GM21576 (cell line): ENCODE measurements at regions not wholly inside any gene's neighbourhood (a gene's known extent, or its start where the extent isn't known, plus 50 kb on each side); places are given as distances from the start of the nearest gene placed in this dataset.

ENCODE experiments used
- ATAC-seq: cut with Tn5 transposase; IDR thresholded peaks from one replicate; pipeline ENCODE4 v1.9.1; 2021; ENCODE audit warnings: mild to moderate bottlenecking, moderate library complexity; ENCODE audit not compliant: unreplicated experiment

DNA sequence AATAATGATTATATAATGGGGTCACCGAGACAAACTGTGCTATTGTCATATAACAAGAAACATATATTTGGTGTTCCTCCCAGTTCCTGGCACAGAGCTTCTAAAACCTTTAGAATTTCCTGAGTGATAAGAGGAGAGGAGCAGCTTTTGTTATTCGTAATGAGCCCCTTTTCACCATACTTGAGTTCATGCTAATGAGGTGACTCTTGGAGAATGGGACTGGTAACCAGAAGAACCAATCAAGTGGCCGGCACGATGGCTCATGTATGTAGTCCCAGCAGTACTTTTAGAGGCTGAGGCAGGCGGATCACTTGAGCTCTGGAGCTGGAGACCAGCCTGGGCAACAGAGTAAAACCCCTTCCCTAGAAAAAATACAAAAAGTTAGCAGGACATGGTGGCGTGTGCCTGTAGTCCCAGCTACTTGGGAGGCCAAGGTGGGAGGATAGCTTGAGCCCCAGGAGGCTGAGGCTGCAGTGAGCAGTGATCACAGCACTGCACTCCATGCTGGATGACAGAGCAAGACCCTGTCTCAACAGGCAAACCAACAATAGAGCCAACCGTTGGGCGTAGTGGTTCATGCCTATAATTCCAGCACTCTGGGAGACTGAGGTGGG lies 62.7 kb upstream of the FTH1 start:
- no peak for ATAC-seq

DNA sequence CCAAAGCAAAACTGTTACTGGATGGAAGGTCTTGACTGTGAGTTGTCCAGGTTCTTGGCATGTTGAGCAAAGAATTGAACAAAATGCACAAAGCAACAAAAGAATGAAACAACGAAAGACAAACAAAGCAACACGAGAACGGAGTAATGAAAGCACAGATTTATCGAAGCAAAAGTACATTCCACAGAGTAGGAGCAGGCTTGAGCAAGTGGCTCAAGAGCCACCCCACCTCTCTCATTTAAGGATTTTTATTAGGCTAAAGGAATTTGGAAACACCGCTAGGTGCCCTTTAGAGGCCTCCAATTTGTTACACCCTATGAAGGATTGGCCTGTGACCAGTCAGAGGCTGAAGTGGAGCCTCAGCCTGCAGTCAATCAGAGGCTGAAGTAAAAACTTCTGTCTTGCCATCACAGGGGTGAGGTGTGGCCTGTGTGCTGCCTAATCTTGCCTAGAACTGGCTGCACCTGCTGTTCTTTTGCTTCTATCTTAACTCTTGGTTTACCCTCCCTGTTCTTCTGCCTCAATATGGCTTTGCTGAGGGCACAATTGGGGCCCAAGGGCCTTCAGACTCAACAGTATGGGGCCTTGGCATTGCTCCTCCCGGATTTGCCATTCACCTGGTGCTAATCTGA lies 59.4 kb upstream of the FTH1 start:
- ATAC-seq = no peak

GRCh38 chr11:62025487-62026105 lies 58.2 kb upstream of the FTH1 start:
- ATAC-seq = peak; percentile 71

GRCh38 chr11:62024936-62025486 lies 57.6 kb upstream of the FTH1 start:
- no peak for ATAC-seq

GRCh38 chr11:62022211-62022610 lies 54.8 kb upstream of the FTH1 start:
- no peak for ATAC-seq

- no peak for ATAC-seq
Observed at GRCh38 chr11:62020661-62021060, 53.2 kb upstream of the FTH1 start.

DNA sequence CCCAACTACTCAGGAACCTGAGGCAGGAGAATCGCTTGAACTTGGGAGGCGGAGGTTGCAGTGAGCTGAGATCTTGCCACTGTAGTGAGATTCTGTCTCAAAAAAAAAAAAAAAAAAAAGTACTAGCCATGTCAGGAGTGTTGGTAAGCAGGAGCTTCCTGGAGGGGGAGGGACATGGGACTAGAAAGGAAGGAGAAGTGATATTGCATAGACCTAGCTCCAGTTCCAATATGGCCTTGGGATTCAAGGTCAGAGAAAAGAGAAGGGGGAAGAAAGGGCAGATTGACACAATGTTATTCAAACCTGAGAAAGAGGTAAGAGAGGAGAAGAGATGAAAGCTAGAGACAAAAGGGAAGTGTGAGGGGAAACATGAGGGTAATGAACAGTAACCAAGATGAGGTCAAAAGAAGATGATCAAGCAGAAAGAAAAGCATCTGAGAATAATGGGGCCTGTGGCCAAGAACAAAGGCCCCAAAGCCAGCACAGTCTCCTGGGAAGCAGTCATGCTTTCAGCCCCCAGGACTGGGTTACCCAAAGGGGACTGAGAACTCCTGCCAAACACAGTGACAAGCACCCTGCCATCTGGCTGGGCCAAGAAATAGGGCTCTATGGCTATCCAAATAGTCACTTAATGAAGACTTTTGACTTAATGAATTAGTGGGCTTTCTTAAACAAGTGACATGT lies 51.7 kb upstream of the FTH1 start:
- no peak for ATAC-seq

GRCh38 chr11:62017878-62018655 lies 50.6 kb upstream of the FTH1 start:
- ATAC-seq = no peak
